ENCODE measurements at regions not wholly inside any gene's neighbourhood (a gene's known extent, or its start where the extent isn't known, plus 50 kb on each side); places are given as distances from the start of the nearest gene placed in this dataset.

DNA sequence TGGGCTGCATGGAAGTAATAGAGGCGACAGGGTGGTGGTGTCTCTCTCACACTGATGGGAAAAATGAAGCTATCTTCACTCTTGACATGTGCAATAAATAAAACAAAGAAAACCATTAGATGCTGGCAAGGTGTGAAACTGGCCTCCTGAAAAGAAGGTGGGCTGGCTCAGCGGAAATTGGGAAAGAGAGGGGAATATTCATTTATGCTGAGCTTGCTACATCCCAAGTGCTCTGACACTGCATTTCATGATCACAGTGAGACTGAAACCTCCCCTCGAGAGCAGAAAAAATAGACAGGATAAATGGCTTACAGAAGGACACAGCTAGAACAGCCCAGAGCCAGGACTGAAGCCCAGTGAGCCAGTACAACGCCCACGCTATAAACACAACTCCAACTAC is 112.1 kb upstream of the SMLR1 start:
- Mint-ChIP-seq H3K36me3 (ENCODE audit: low read depth) (no peaks in the 10 kb centered on the region), H3K4me3 (no peak overlapping the region)

DNA sequence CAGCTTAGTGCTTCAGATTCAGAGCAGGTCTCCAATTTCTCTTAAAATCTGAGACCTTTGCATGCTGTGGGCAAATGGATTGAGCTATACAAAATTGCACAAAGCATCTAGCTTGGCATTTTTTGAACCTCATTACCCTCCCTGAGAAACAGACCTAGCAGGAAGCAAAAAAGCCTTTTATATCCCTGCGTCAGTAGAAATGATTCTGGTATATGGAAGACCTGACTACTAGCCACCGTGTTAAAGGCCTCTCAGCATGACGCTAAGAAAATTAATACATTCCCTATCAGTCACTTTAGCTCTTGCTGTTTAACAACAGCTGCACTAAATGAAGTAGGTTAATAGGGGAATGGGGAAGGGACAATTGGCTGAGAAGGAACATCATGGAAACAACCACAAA is 110.7 kb upstream of the SMLR1 start:
- H3K4me3 Mint-ChIP-seq: no peak overlapping the region
- H3K27ac Mint-ChIP-seq: no peak overlapping the region
- 87% methylated on average over 3 of the region's 3 CpGs; no CpG with 5 or more reads in 1 of the 2 experiments for WGBS, 2 experiments (ENCODE audit: insufficient coverage in 1 of 2, insufficient read length in 1 of 2)
- no peaks in the 10 kb centered on the region for H3K9me3 ChIP-seq (ENCODE audit: control insufficient read depth, low read length)
- TF ChIP-seq CTCF (conservative IDR thresholded peaks at IDR 0.05): no peak
- no peak overlapping the region for H3K4me3 ChIP-seq (ENCODE audit: low read length)
- no peaks in the 10 kb centered on the region for H3K27me3 ChIP-seq (ENCODE audit: control insufficient read depth, insufficient read depth, low read length, poor library complexity, severe bottlenecking)
- no peak for DNase-seq
- no peaks in the 10 kb centered on the region for H3K36me3 ChIP-seq (ENCODE audit: control insufficient read depth, insufficient read depth, low read length)
- no peak overlapping the region for H3K27ac ChIP-seq (ENCODE audit: low read depth, low read length)
- no peaks in the 10 kb centered on the region for H3K4me1 ChIP-seq (ENCODE audit: control insufficient read depth, insufficient read depth, low read length)
- H3K36me3 Mint-ChIP-seq (ENCODE audit: low read depth): no peaks in the 10 kb centered on the region
- no peak overlapping the region for H3K9ac ChIP-seq (ENCODE audit: extremely low read depth, low read length, poor library complexity, severe bottlenecking)
- H3K4me1 Mint-ChIP-seq: peaks cover 36% of the 10 kb centered on the region
- H3K9me3 Mint-ChIP-seq: no peaks in the 10 kb centered on the region
- no peaks in the 10 kb centered on the region for H3K27me3 Mint-ChIP-seq (ENCODE audit: insufficient read depth)

More for the DNA sequence above, 112.1 kb upstream of the SMLR1 start:
- no peaks in the 10 kb centered on the region for H3K27me3 ChIP-seq (ENCODE audit: control insufficient read depth, insufficient read depth, low read length, poor library complexity, severe bottlenecking)
- H3K4me1 Mint-ChIP-seq: peaks cover 37% of the 10 kb centered on the region
- TF ChIP-seq CTCF (conservative IDR thresholded peaks at IDR 0.05): no peak
- DNase-seq: peak; percentile 58
- no peak overlapping the region for H3K9ac ChIP-seq (ENCODE audit: extremely low read depth, low read length, poor library complexity, severe bottlenecking)
- no peak overlapping the region for H3K4me3 ChIP-seq (ENCODE audit: low read length)
- H3K27ac ChIP-seq (ENCODE audit: low read depth, low read length): no peak overlapping the region
- no peaks in the 10 kb centered on the region for H3K36me3 ChIP-seq (ENCODE audit: control insufficient read depth, insufficient read depth, low read length)
- H3K4me1 ChIP-seq (ENCODE audit: control insufficient read depth, insufficient read depth, low read length): no peaks in the 10 kb centered on the region
- no peaks in the 10 kb centered on the region for H3K27me3 Mint-ChIP-seq (ENCODE audit: insufficient read depth)
- no peaks in the 10 kb centered on the region for H3K9me3 ChIP-seq (ENCODE audit: control insufficient read depth, low read length)
- peak overlapping the region; percentile 16 for H3K27ac Mint-ChIP-seq
- no peaks in the 10 kb centered on the region for H3K9me3 Mint-ChIP-seq
- 78 to 81% methylated on average over 3 to 5 of the region's 5 CpGs for whole genome bisulfite sequencing, 2 experiments (ENCODE audit: insufficient coverage in 1 of 2, insufficient read length in 1 of 2)

- H3K9me3 ChIP-seq (ENCODE audit: control insufficient read depth, low read length): no peaks in the 10 kb centered on the region
- H3K27me3 ChIP-seq (ENCODE audit: control insufficient read depth, insufficient read depth, low read length, poor library complexity, severe bottlenecking): no peaks in the 10 kb centered on the region
- H3K36me3 ChIP-seq (ENCODE audit: control insufficient read depth, insufficient read depth, low read length): no peaks in the 10 kb centered on the region
- no peaks in the 10 kb centered on the region for H3K27me3 Mint-ChIP-seq (ENCODE audit: insufficient read depth)
- no peak for TF ChIP-seq CTCF (conservative IDR thresholded peaks at IDR 0.05)
- no peak for DNase-seq
- peaks cover 27% of the 10 kb centered on the region for H3K4me1 Mint-ChIP-seq
- no peaks in the 10 kb centered on the region for H3K4me1 ChIP-seq (ENCODE audit: control insufficient read depth, insufficient read depth, low read length)
- 100% methylated on average over 1 of the region's 1 CpG; no CpG with 5 or more reads in 1 of the 2 experiments for WGBS, 2 experiments (ENCODE audit: insufficient coverage in 1 of 2, insufficient read length in 1 of 2)
- no peak overlapping the region for H3K9ac ChIP-seq (ENCODE audit: extremely low read depth, low read length, poor library complexity, severe bottlenecking)
- H3K36me3 Mint-ChIP-seq (ENCODE audit: low read depth): no peaks in the 10 kb centered on the region
- no peaks in the 10 kb centered on the region for H3K9me3 Mint-ChIP-seq
- no peak overlapping the region for H3K4me3 ChIP-seq (ENCODE audit: low read length)
- no peak overlapping the region for H3K27ac Mint-ChIP-seq
- no peak overlapping the region for H3K27ac ChIP-seq (ENCODE audit: low read depth, low read length)
- no peak overlapping the region for H3K4me3 Mint-ChIP-seq
Observed at GRCh38 chr6:130717657-130718056, 109.5 kb upstream of the SMLR1 start.
